Umbilical cord (tissue), 1 donor: ENCODE measurements at regions not wholly inside any gene's neighbourhood (a gene's known extent, or its start where the extent isn't known, plus 50 kb on each side); places are given as distances from the start of the nearest gene placed in this dataset.
A peak's percentile ranks its signal among the peaks of the same experiment; 100 is the strongest.
"Not testable (repeated sequence)": the region's sequence is repeated elsewhere in the genome, so short reads cannot be mapped to it uniquely, and the experiment has no call there.

Experiments used
- DNase-seq: peaks from one replicate; pipeline ENCODE4 v3.0.0-alpha.2; 2015; ENCODE audit warnings: low spot score

DNA sequence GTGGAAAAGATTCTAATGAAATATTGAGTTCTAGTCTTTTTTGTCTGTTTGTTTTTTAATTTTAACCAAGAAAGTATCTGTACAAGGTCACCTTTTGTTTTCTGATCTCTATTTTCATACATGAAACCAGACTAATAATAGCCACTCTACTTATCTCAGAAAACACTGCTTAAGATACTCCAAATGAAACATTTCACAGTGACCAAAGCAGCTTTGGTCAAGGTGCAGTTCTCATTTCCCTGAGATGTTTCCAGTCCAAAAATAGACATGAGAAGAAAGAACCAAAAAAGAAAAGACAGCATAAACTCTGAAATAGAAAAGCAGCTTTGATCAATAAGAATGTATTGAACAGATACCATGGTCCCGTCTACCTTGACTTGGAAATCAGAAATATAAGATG is 782.8 kb downstream of the RAB28 start:
- DNase-seq: no peak

DNA sequence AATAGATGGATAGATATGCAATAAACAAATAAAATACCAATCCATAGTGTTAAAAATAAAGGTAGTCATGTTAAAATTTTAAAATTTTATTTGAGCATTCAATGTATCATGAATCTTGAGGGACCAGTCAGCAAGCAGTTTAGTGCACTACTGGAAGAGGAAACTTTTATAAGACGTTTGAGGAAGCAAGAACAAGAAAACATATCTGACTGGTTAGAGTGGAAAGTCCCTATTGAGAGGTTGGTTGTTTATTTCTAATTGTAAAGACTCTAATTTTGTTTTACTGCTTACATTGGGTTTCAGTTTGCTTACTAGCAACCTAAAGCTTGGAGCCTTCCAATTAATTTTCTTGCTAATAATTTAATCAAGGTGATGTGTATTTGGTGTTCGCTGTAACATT is 786.2 kb downstream of the RAB28 start:
- DNase-seq: no peak

DNA sequence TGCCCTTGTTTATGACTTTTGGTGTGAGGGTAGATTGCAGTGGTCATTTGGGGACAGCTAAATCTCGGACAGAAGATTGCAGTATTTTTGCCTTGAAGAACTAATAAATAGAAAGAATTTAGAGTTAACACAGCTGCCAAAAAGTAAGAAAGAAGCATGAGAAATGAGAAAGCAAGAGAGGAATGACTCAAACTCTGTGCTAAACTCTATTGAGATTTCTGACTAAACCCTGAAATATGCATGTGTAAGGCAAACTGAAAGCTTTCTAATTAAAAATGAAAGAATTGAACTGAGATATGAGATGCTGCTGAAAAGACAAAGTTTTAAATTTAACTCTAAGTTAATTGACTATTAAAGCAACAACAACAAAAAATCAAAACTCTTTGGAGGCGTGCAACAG is 791.3 kb downstream of the RAB28 start:
- DNase-seq: peak; percentile 18

DNA sequence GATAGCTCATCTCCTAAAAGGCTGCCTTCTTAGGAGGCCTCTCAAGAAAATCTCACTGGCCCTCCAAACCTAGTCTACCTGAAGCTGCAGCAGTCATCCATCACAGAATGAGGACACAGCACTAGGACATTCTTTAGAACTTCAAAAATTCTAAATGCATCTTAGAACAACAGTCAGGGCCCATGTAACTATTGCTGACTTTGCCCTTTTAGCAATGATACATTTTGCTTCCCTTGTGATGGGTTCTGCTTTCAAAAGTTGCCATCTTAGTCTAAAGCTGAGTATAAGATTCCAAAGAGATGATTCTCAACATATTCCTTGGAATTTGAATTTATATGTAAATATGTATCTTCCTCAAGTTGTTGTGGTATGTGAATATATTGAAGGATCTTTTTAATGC is 793.0 kb downstream of the RAB28 start:
- DNase-seq: no peak

DNA sequence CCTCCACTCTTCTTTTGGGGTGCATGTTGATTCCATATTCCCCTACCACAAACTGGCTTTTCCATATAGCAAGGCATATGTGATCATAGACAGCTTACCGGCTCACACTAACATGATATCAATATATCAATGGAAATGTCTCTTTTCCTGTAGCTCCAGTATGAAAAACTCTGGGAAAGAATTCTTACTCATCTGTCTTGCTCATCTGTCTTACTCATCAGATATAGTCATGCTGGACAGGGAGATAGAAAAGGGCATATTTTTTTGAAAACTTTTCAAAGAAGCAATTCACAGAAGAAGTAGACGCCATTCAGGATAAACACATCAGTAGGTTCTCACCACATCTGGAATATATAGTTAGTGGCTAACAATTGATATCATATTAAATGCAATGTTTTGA is 794.7 kb downstream of the RAB28 start:
- DNase-seq: no peak

DNA sequence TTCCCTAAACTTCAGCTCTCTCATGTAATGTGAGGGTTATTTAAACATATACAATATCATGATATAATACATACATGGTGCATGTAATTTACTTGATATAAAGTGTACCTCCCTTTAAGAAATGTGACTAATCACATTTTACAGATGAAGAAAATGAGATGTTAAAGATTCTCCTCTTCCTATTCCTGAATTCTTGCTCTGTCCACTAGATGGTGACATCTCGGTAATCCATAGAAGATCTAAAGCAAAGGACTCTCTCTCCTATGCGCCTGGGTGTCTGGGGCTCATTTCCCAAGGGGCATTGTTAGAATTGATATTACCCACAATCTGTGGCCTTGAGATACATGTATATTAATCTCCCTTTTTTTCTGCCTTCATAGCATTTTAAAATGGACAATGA is 804.9 kb downstream of the RAB28 start:
- no peak for DNase-seq

DNA sequence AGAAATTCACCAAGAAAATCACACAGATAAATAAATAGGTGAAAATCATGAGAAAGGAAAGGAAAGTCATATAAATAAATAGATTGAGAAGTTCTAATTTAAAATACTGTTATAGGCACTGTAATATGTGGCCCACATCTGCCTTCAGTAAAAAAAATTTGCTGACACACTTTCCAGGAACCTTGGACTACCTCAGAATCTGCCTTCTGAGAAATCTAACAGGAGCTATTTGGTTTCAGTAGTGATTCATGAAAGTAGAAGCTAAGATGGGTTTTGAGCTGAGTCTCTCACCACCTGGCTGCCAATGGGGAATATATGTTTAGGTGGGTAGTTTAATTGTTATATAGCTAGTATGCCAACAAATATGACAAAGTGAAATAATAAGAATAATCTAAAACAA is 810.0 kb downstream of the RAB28 start:
- DNase-seq: no peak

DNA sequence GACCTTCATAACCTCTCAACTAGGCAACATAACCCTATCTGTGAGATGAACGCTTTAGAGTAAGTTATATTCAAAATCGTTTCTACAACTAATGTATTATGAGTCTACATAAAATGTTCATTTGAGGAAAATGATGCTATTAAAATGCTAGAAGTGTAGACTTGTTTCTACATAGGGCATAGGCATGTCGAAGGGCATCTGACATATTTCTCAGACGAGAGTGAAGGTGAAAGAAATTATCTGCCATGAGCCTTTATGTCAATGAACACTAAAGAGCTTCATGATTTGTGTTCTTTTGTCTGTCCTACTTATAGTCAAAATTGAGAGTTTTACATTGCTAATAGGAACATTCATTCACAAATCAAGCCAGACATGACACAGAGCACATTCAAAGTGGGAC is 811.8 kb downstream of the RAB28 start:
- DNase-seq: no peak

DNA sequence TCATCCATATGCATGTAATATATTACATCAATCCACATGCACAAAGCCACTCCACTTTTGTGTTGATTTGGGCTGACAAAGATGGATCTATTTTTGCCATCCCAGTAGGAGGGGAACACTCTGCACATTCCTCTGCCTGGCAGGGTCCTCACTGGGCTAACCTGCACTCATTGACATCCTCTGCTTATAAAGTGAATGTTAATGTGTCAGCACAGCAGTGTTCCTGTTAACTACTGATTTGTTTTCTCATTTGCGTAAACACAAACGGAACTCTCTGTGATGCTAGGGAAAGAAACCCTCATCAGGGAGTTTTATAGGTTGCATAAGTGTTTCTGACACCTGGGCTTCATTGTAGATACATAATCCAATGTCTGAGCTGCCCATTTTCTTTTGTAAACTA is 826.0 kb downstream of the RAB28 start:
- DNase-seq: no peak

DNA sequence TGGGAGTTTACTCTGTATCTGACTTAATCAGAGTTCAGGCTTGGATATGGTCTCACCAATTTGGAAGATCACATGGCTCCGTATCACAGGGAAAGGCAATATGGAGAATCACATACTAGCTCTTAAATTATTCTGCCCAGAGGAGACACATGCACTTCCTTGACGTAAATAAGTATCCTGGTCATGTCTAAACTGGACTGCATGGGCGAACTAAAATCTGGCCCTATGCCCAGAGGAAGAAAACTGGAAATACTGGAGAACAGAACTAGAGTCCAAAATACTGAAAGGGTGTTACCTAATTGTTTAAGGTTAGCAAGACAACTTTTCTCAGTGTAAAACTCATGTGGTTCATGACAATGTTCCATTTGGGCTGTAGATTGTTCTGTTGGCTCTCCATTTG is 832.3 kb downstream of the RAB28 start:
- DNase-seq: no peak

DNA sequence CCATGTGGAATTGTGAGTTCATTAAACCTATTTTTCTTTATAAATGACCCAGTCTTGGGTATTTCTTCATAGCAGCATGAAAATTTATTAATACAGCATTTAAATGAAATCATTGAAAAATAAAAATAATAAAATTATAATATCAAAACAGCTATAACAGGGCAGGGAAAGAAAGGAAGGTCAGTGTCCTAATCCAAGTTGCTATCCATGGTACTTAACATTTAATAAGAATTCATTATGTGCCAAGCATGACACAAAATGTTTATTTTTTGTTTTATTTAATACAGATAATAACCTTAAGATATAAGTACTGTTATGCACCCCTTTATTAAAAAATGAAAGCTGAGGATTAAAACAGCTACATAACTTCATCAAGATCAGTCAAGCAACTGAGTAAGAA is 838.4 kb downstream of the RAB28 start:
- no peak for DNase-seq

DNA sequence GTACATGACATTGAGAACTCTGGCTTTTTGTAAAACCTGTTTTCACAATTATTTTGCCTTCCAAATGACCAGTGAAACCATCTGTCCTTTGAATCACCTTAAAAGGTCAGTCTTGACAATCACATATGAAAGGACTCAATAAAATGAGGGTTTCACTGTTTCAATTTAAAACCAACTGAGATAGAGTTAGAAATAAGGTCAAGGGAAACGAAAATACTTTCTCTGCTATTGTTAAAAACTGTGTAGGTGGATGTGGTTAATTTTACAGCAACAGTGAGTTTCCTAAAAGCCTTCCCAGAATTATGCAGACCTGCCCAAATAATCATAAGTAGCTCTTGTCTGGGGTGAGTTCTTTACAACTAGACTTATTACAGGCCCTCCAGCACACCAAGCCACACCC is 839.9 kb downstream of the RAB28 start:
- no peak for DNase-seq

DNA sequence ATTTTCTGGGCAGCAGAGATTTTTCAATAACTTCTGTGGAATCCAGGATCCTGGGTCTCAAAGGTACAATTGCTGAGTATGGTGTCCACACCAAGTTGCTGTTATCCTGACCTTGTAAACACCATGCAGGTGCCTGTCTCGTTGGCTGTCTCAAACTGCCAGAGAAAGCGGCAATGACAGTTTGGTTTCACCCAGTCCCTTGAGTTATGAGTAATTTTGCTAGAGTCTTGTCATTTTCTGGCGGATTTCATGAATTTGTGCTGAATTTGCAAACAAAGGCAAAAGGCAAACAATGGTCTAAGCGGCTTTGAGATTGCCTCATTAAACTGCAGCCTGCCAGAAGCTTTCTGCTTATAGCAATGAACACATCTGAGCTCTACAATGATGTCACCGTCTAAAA is 847.9 kb downstream of the RAB28 start:
- DNase-seq: no peak

DNA sequence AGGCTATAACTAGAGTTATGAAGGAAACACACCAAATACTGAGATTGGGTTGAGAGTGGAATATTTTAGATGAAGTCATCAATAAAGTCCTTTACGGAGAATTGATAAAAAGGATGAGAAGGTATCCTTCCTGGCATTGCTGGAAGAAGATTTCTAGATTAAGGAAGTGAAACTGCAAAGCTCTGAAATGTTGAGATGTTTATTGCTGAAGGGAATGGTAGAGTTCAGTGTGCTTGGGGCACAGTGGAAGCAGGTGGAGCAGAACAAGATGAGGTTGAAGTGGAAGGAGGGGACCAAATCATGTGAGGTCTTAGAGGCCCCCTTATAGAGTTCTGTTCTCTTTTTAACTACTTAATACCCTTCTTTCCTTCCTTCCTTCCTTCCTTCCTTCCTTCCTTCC is 848.5 kb downstream of the RAB28 start:
- no peak for DNase-seq

DNA sequence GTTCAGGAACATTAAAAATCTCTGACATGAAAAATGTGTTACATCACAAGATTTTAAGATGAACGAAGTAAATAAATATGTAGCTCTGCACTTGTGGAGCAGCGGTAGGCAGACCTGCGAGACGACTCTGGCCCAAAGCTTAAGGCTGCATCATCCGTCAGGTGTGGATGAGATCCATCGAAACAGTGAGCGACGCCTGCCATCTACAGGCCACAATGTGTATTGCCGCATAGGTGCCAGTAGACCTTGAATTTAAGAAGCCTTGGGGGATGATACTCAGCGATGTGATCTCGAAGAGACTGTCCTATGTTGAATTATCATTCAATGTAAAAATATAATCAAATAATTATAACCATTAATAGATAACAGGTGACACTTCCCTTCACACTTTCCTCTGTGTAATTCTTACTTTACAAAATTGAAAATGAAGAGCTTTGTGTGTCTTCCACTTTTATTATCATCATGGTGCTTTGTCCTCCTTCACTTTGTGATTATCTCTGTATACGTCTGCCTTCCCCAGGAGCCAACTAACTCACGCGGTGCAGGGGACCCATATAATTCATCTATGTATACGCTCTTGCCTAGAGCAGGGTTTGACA is 851.0 kb downstream of the RAB28 start:
- DNase-seq: peak; percentile 75

DNA sequence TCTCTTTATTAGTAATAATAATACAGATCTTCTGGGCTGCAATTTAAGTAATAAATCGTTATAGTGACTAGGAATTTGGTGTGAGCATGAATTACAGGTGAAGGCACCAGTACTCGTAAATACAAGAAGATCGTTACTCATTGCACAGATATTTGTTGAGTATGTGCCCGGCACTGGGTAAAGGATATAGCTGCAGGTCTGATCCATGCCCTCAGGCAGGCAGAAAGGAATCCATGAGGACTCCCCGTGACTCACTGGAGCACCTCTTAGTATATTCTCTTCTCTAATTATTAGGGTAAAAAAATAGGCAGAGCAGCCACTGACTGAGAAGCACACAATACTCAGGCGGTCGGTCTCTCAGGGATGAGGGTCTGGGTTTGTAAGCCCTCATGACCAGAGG is 868.3 kb downstream of the RAB28 start:
- no peak for DNase-seq

DNA sequence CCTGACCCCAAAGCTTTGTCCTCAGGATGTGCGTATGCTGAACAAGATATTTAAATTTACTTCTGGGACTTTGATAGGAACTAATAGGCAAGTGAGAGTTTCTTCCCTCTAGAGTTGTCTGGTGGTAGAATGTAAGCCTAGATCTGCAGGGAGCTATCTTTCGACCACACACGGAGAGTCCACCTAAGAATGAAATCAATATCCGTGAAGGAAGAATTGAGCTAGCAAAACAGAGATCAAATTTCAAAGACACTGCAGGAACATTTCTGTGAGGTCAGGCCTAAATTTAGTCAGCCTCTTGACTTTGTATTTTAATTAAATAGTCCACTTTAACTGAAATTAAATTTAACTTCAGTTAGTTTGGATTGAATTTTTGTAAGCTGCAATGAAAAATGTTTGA is 871.3 kb downstream of the RAB28 start:
- DNase-seq: no peak

DNA sequence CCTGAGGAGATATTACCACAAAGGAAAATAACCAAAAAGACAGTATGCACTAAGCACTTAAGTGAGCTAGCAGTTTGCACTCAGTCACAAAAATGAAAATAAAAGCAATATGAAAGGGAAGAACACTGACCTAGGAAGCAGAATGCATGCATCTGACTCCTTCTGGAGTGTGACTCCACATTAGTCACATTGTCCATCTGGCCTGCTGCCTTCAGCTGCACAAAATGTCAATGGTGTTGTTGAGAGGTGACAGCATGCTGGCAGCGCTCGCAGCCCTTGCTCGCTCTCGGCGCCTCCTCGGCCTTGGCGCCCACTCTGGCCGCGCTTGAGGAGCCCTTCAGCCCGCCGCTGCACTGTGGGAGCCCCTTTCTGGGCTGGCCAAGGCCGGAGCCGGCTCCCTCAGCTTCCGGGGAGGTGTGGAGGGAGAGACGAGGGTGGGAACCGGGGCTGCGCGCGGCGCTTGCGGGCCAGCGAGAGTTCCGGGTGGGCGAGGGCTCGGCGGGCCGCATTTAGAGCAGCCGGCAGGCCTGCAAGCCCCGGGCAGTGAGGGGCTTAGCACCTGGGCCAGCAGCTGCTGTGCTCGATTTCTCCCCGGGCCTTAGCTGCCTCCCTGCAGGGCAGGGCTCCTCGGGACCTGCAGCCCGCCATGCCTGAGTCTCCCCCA is 874.8 kb downstream of the RAB28 start:
- not testable (repeated sequence) for DNase-seq

DNA sequence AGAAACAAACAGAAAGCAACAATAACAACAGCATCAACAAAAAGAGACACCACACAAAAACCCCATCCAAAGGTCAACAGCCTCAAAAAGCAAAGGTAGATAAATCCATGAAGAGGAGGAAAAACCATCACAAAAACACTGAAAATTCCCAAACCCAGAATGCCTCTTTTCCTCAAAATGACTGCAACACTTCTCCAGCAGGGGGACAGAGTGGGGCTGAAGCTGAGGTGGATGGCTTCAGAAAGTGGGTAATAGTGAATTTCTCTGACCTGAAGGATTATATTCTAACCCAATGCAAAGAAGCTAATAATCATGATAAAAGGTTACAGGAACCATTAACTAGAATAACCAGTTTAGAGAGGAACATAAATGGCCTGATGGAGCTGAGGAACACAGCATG is 888.2 kb downstream of the RAB28 start:
- no peak for DNase-seq

DNA sequence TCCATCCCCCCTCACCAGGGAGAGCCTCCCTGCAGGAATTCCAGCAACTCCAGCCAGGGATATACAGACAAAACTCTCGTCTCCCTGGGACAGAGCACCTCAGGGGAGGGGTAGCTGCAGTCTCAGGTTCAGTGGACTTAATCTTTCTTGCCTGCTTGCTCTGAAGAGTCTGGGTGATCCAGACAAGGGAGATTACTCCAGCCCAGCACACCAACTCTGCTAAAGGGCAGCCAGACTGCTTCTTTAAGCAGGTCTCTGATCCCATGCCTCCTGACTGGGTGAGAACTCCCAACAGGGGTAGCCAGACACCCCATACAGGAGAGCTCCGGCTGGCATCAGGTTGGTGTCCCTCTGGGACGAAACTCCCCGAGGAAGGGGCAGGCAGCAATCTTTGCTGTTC is 888.7 kb downstream of the RAB28 start:
- DNase-seq: no peak

DNA sequence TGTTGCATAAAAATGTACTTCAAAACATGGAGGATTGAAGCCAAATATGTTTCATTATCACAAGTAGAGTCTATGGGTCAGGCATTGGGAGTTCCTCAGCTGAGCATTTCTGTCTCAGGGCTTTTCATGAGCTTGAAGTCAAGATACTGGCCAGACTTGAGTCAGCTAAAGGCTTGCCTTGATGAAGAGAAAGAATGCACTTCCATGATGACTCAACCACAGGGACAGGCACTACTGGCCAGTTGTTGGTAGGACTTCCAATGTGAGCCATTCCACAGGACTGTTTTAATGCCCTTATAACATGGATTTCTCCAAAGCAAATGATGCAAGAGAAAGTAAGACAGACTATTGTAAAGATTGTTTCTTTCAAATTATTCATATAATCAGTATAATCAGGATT is 895.6 kb downstream of the RAB28 start:
- no peak for DNase-seq

DNA sequence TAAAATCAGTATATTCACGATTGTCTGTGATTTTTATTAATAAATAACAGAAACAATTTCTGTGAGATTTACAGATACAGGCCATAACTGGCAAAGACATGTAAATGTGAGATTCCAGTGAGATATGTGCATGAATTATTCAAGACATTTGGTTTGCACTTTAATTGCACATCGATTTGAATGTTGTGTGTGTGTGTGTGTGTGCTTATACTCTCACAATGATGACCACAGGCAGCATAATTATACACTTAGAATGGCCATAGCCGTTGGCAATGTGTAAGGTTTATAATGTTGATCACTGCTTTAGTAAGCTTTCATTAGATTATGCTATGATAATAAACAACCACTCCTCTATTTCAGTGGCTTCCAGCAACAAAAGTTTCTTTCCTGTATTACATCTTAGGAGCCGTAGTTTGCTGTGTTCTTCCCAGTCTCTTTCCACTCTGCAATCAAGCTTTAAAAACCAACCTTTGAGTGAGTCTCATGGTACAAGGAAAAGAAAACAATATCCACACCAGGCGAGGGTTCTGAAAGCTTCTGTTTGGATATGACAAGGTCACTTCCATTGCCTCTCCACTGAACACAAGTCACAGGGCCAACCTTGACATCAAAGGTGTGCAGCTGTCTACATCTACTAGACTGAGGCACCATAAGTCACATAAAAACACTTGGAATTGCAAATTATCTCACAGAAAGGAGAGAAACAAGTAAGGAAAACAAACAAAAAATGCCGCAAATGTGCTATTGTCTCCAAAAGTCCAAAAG is 897.7 kb downstream of the RAB28 start:
- DNase-seq: no peak
